A549 (cell line): ENCODE measurements at regions not wholly inside any gene's neighbourhood (a gene's known extent, or its start where the extent isn't known, plus 50 kb on each side); places are given as distances from the start of the nearest gene placed in this dataset.
A peak's percentile ranks its signal among the peaks of the same experiment; 100 is the strongest.

Experiments used
- ATAC-seq, 2 experiments: fragments of 200-7000 bp in 1 of 2; fragments of >200 bp in 1 of 2; cut with Nextera tagmentation in 1 of 2; cut with Tn5 transposase in 1 of 2; 3 replicates each; pipeline versions ENCODE4 v1.8.0 to v1.9.1; 2018 to 2020; ENCODE audit warnings: mild to moderate bottlenecking in 1 of 2, moderate library complexity in 1 of 2
- CTCF ChIA-PET: fragments of 300-600 bp; sonication (Branson Sonifier 250); formaldehyde crosslinking; extraction: SDS; loops from one replicate; lab custom pipeline; 2021; ENCODE audit warnings: antibody characterized with exemption, inconsistent platforms; lab: Yijun Ruan, JAX
- POLR2A ChIA-PET: fragments of 350-600 bp; formaldehyde crosslinking; extraction: SDS; loops from one replicate; lab custom pipeline; 2021; ENCODE audit warnings: antibody characterized with exemption, inconsistent platforms; lab: Yijun Ruan, JAX
- DNase-seq, 2 experiments: peaks; one replicate each; pipeline versions ENCODE4 v3.0.0 to v3.0.0-alpha.2; 2011 to 2016; ENCODE audit warnings: low read depth in 1 of 2, low spot score in 1 of 2
- FAIRE-seq: peaks from 2 replicates; lab custom pipeline; 2011; peaks lifted over from hg19 to GRCh38; lab: Jason Lieb, UNC
- H3K27ac ChIP-seq, 2 experiments: fragments of >200 bp; sonication (Bioruptor Twin); formaldehyde crosslinking; 3 replicates each; pipeline ENCODE4 v1.5.1; 2016 to 2017
- H3K4me1 ChIP-seq: fragments of >200 bp; sonication (Bioruptor Twin); formaldehyde crosslinking; 3 replicates; pipeline ENCODE4 v1.6.1; 2016
- H3K4me2 ChIP-seq: fragments of >200 bp; sonication (Bioruptor Twin); formaldehyde crosslinking; 3 replicates; pipeline ENCODE4 v1.6.1; 2016
- H3K4me3 ChIP-seq: fragments of >200 bp; sonication (Bioruptor Twin); formaldehyde crosslinking; 3 replicates; pipeline ENCODE4 v1.5.1; 2016
- H3K9me3 ChIP-seq: fragments of >200 bp; sonication (Bioruptor Twin); formaldehyde crosslinking; 3 replicates; pipeline ENCODE4 v1.6.1; 2016
- CBX8 ChIP-seq: fragments of 200-600 bp; sonication (generic); IDR thresholded peaks from 2 replicates; pipeline ENCODE4 v1.6.1; 2016
- CHD2 ChIP-seq: fragments of 150-350 bp; IDR thresholded peaks from 2 replicates; pipeline ENCODE4 v1.6.1; 2014; ENCODE audit warnings: low read length; ENCODE audit not compliant: partially characterized antibody
- CTCF ChIP-seq: fragments of >200 bp; sonication (Bioruptor Twin); formaldehyde crosslinking; IDR thresholded peaks from 3 replicates; pipeline ENCODE4 v1.5.1; 2016
- EHMT2 ChIP-seq: fragments of 200-600 bp; sonication (generic); IDR thresholded peaks from 2 replicates; pipeline ENCODE4 v1.6.1; 2016; ENCODE audit warnings: antibody characterized with exemption, low read depth, mild to moderate bottlenecking, moderate library complexity
- FOXS1 ChIP-seq: fragments of 250-450 bp; sonication (Bioruptor Pico); IDR thresholded peaks from 2 replicates; pipeline ENCODE4 v1.5.0; 2020; ENCODE audit warnings: mild to moderate bottlenecking, moderate library complexity
- HES2 ChIP-seq: fragments of >200 bp; sonication (Bioruptor Twin); formaldehyde crosslinking; IDR thresholded peaks from 2 replicates; pipeline ENCODE4 v1.6.1; 2016
- HEYL ChIP-seq: fragments of 250-450 bp; sonication (Bioruptor Pico); IDR thresholded peaks from 2 replicates; pipeline ENCODE4 v1.8.0; 2021; ENCODE audit warnings: mild to moderate bottlenecking, moderate library complexity
- HOXB13 ChIP-seq: fragments of 250-450 bp; sonication (Bioruptor Pico); IDR thresholded peaks from 2 replicates; pipeline ENCODE4 v1.5.0; 2020; ENCODE audit warnings: low read depth, mild to moderate bottlenecking, moderate library complexity
- HOXB5 ChIP-seq: fragments of 250-450 bp; sonication (Bioruptor Pico); IDR thresholded peaks from 2 replicates; pipeline ENCODE4 v1.5.0; 2020; ENCODE audit warnings: mild to moderate bottlenecking, moderate library complexity
- JUNB ChIP-seq: fragments of >200 bp; sonication (Bioruptor Twin); formaldehyde crosslinking; IDR thresholded peaks from 2 replicates; pipeline ENCODE4 v1.6.1; 2016
- KDM1A ChIP-seq: fragments of 200-600 bp; sonication (generic); IDR thresholded peaks from 2 replicates; pipeline ENCODE4 v1.6.1; 2016; ENCODE audit warnings: low read depth, mild to moderate bottlenecking
- NFE2L2 ChIP-seq: fragments of 150-350 bp; conservative IDR thresholded peaks from 2 replicates; pipeline ENCODE4 v1.6.1; 2014; ENCODE audit warnings: low read length
- PBX3 ChIP-seq: IDR thresholded peaks from 2 replicates; pipeline ENCODE4 v1.6.1; 2012
- POLR2AphosphoS2 ChIP-seq: conservative IDR thresholded peaks from 2 replicates; pipeline ENCODE4 v1.6.1; 2012; ENCODE audit warnings: low read length, improper control_type of control experiment, inconsistent platforms
- RARB ChIP-seq: fragments of 250-450 bp; sonication (Bioruptor Pico); IDR thresholded peaks from 2 replicates; pipeline ENCODE4 v1.8.0; 2021; ENCODE audit warnings: mild to moderate bottlenecking, moderate library complexity
- REST ChIP-seq: fragments of 200-600 bp; sonication (generic); IDR thresholded peaks from 2 replicates; pipeline ENCODE4 v1.6.1; 2016; ENCODE audit warnings: antibody characterized with exemption, mild to moderate bottlenecking, moderate library complexity
- RFX5 ChIP-seq: fragments of 450-650 bp; IDR thresholded peaks from 2 replicates; pipeline ENCODE4 v1.7.1; 2014; ENCODE audit warnings: antibody characterized with exemption, mild to moderate bottlenecking, moderate library complexity
- SMC3 ChIP-seq: fragments of >200 bp; sonication (Bioruptor Twin); formaldehyde crosslinking; IDR thresholded peaks from 3 replicates; pipeline ENCODE4 v1.6.1; 2018; ENCODE audit warnings: inconsistent platforms
- ZC3H11A ChIP-seq: fragments of 450-650 bp; IDR thresholded peaks from 2 replicates; pipeline ENCODE4 v1.6.1; 2014; ENCODE audit warnings: antibody characterized with exemption, mild to moderate bottlenecking
- ZNF302 ChIP-seq: fragments of 250-450 bp; sonication (Bioruptor Pico); IDR thresholded peaks from 2 replicates; pipeline ENCODE4 v1.9.0; 2021; ENCODE audit warnings: inconsistent platforms, mild to moderate bottlenecking, moderate library complexity
- WGBS: methylation state at CpG from one replicate; pipeline ENCODE4 v1.1.6; 2017; ENCODE audit errors: missing lambda C conversion rate; 5-methylcytosine and 5-hydroxymethylcytosine counted together

GRCh38 chr10:52635651-52636050 lies 136.9 kb downstream of the MBL2 start:
- DNase-seq (no peak), FAIRE-seq (peak; percentile 13), ATAC-seq (no peak)
- H3K4me2 ChIP-seq: no peak overlapping the region
- POLR2A ChIA-PET: no interaction called here
- H3K4me3 ChIP-seq: no peak overlapping the region
- CTCF ChIA-PET: no interaction called here
- 69% methylated on average over 1 of the region's 1 CpG for WGBS
- no peaks in the 10 kb centered on the region for H3K4me1 ChIP-seq
- no peaks in the 10 kb centered on the region for H3K9me3 ChIP-seq
- TF ChIP-seq SMC3: no peak
- no peak for TF ChIP-seq CTCF
- no peak for TF ChIP-seq NFE2L2
- no peak for TF ChIP-seq HOXB5 (CRISPR knock-in tag)
- TF ChIP-seq RFX5: no peak
- no peak for TF ChIP-seq ZNF302 (CRISPR knock-in tag)
- no peak for TF ChIP-seq HOXB13 (CRISPR knock-in tag)
- TF ChIP-seq CBX8: no peak
- no peak for TF ChIP-seq FOXS1 (CRISPR knock-in tag)
- TF ChIP-seq HES2: no peak
- TF ChIP-seq RARB (CRISPR knock-in tag): no peak
- TF ChIP-seq CHD2: no peak
- no peak for TF ChIP-seq PBX3
- TF ChIP-seq KDM1A: no peak
- TF ChIP-seq REST: no peak
- no peak for TF ChIP-seq JUNB
- TF ChIP-seq EHMT2: no peak
- TF ChIP-seq POLR2AphosphoS2: no peak
- no peak for TF ChIP-seq ZC3H11A
- TF ChIP-seq HEYL (CRISPR knock-in tag): no peak
- TF ChIP-seq, all 56 proteins: peak for 0
- H3K27ac ChIP-seq: no peak overlapping the region

- Histone ChIP-seq H3K4me3 (no peak overlapping the region), H3K4me2 (no peak overlapping the region), H3K9me3 (no peaks in the 10 kb centered on the region), H3K27ac (no peak overlapping the region), H3K4me1 (no peaks in the 10 kb centered on the region)
- ATAC-seq (no peak), DNase-seq (no peak), FAIRE-seq (no peak)
- CTCF ChIA-PET: interaction anchor here (1.1 to 1.6 kb wide), 3 partner anchors 9 to 330 kb away, joined by 3 to 6 read pairs (median 3); no protein-coding TSS in a partner anchor
- POLR2A ChIA-PET: no interaction called here
- peak; percentile 87; the same call in 1 of the 2 replicates for TF ChIP-seq KDM1A
- no peak for TF ChIP-seq NFE2L2
These were observed 135.7 kb downstream of the MBL2 start for GRCh38 chr10:52636874-52637273.
